HK-2 (cell line): ENCODE measurements at regions not wholly inside any gene's neighbourhood (a gene's known extent, or its start where the extent isn't known, plus 50 kb on each side); places are given as distances from the start of the nearest gene placed in this dataset.

Experiments used
- DNase-seq: peaks from one replicate; pipeline ENCODE4 v3.0.0-alpha.2; 2018; ENCODE audit not compliant: unreplicated experiment

DNA sequence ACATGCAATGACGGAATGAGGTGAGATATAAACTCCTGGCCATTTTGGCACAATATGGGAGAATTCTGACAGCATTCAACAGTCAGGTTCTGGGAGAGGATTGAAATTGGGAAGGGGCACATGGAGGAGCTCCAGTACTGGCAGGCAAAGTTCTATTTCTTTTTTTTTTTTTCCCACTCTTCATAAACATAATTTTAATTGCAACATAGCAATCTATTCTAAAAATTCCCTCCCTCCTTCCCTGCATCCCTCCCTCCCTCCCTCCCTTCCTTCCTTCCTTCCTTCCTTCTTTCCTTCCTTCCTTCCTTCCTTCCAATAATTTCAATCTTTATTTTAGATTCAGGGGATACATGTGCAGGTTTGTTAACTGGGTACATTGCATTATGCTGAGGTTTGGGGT is 93.2 kb downstream of the PTCSC3 start:
- DNase-seq = no peak

DNA sequence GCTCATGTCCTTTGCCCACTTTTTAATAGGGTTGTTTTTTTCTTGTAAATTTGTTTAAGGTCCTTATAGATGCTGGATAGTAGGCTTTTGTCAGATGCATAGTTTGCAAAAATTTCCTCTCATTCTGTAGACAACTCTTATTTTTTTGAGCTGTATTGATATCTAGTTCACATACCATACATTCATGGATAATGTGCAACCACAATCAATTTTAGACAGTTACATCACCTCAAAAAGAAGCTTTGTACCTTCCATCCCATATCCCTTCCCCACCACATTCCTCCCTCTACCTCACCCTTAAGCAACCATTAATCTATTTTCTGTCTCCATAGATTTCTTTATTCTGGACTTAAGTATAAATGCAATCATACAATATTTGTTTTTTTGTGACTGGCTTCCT is 98.4 kb downstream of the PTCSC3 start:
- no peak for DNase-seq

DNA sequence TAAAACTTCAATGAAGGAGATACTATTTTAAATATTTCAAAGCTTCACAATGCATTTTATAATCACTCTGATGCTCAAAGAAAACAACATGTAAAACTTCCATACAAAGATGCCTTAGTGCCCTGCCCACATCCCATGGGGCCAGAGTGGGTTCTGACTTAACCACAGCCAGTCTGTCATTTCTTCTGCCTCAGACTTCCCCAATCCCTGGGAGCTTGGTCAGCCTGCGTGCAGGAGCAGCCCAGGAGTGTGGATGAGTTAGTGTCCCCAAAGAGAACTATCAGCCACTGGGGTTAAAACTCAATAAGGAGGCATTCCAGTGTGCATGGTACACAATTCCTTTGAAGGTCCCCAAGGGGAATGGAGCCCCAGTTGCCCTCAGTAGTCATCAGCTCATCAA is 100.3 kb downstream of the PTCSC3 start:
- DNase-seq = no peak

DNA sequence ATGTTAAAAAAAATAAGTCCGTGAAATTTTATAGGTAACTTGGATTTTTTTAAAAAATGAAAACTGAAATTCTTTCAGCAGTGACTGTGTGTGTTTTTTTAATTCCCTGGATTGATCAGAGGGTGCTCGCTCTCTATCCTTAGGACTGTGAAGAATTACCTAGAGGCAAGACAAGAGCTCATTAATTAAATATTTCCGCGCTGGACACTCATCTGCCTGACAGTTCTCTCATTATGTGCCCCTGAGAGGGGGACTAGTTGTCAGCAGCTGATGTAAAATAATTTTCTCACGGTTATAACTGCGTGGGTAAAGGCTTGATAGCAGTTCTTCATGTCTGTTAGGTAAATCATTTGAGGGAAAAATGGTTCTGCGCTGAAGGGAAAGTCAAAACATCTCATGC is 101.3 kb downstream of the PTCSC3 start:
- DNase-seq = no peak

DNA sequence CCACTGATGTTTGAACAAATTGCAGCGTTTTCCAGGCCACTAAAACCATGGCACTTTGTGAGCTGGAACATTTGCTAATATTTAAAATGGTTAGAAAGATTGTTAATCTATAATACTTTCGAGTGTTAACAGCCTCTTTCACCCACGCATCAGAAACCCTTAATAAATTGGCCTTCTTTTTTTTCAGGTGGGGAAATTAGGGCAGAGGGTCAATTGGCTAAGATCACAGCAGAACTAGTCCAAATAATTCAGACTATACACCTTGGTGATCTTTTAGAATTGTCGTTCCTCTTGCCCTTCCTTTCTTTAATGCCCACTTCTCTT is 105.8 kb downstream of the PTCSC3 start:
- no peak for DNase-seq

DNA sequence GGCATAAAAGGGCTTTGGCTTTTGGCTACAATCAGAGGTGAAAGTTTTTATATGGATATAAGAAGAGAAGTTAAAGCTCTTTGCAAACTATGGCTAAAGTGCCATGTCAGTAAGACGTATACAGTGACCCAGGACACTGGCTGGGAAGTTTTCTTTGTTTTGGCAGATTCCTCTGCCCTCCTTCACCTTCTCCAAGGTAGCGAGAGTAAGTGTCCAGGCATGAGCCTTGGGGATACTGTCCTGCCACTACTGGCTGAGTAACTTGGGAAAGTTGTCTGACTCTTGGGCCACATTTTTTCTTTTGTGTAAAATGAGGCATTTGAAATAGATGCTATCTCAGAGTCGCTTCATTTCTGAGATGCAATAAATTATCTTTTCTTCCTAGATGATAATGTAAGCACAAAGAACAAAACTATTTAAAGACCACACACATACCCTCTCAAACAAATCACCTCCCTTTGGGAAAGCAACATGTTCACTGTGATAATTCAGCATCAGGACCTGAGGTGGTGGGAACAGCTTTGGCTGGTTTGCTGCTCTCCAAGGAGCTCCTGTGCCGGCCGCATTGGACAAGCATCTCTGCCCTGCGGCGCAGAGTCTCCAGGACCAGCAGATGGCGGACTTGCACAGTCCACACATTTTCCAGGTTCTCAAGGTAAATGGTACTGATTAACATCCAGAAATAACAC is 106.3 kb downstream of the PTCSC3 start:
- peak; percentile 63 for DNase-seq

DNA sequence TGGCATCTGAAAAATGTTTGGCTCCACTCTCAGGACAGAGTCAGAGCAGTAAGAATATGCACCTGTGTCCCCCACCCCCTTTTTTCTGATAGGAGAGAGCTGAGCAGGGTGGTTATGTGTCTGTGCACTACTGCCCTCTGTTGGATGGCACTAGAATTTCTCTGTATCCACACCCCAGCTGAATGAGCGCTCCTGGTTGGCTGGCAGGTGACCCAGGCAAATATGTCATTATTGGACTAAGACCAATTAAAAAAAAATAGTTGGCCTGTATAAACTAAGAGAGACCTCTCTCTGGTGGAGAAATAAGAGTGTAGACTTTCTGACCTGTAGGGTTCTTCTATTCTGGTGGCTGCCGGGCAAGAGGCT is 107.0 kb downstream of the PTCSC3 start:
- peak; percentile 27 for DNase-seq

DNA sequence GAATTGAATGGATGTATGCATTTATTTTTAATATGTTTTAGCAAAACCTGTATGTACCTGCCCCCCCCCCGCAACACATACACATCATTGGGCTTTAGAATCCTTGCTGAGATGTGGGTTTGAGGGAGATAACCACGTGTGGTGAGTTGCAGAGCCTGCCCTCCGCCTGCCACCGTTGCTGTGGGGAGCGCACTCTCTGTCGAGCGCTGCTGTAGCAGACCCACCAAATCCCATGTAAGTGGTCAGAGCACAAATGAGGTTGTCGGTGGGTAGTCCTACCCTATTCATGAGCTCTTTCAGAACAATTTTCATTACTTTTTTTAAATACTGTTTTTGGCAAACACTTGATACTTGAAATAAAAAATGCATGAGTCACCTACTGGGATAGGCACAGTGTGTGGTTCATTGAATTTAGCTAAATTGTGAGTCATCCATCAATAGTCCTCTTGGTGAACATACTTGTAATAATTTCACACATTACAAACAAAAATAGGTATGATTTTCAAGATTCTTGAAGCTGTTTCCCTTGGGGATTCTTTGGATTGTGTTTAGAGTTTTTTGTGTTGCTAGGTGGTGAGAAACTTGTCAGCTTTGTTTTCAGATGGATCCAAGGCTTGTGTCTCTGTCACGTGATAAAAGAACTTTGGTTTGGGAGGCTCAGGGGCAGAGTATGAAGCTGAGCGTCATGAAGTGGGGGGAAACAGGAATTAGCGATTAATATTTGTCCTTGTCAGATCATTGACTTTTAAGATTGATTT is 107.6 kb downstream of the PTCSC3 start:
- DNase-seq = no peak

DNA sequence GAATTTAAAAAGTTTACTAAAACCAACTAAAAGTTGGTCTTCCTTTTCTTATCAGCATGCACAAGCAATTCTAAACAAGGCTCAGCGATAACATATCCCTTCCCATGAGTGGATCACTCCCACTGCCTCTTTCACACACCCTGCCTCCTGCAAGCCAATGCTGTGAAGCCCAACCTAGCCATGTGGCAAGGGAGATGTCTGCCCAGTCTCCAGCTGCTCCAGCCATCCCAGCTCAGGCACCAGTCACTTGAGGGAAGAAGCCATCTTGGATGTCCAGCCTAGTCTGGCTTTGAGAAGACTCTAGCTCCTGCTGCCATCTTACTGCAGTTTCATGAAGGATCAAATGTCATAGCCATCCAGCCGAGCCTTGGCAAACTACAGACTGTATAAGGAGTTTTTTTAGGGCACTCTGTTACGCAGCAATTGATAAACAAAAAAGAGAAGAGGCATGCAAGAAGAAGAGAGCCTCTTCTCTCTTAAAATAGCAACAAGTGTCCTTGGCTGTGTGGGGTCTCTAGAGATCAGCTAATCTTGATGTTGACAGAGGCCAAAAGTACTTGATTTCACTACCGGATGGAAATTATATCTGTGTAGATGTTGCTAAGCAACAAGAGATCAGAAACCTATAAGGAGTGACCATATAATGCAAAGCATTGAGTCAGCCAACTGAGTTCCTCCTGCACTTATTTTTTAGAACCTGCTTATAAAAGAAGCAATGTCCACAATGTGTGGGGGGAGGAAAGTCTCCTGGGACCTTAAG is 108.9 kb downstream of the PTCSC3 start:
- DNase-seq = no peak

DNA sequence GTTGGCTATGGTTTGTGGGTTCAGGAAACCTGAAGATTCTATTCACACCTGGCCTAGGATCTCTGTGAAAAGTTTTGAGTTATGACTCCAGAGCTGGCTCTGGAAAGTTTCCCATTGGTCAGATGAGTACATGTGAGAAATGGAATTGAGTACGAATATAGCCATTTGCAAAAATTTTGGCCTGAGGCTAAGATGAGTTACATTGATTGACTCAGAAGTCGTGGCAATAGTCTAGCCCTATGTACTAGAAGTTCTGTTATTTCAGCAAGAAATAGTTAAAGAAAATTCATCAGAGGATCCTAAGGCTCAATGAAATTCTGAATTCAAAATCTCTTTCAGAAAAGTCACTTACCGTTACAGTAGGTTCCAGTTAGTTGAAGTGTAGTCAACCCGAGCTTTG is 109.9 kb downstream of the PTCSC3 start:
- no peak for DNase-seq

DNA sequence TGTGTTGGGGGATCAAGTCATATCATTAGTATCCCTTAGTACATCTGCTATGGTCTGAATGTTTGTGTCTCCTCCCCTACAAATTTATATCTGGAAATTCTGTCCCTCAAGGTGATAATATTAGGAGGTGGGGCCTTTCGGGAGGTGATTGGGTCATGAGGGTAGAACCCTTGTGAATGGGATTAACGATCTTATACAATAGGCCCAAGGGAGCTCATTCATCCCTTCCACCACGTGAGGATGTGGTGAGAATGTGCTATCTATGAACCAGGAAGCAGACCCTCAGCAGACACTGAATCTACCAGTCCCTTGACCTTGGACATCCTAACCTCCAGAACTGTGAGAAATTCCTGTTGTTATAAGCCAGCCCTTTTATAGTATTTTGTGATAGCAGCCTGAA is 110.7 kb downstream of the PTCSC3 start:
- DNase-seq = no peak

DNA sequence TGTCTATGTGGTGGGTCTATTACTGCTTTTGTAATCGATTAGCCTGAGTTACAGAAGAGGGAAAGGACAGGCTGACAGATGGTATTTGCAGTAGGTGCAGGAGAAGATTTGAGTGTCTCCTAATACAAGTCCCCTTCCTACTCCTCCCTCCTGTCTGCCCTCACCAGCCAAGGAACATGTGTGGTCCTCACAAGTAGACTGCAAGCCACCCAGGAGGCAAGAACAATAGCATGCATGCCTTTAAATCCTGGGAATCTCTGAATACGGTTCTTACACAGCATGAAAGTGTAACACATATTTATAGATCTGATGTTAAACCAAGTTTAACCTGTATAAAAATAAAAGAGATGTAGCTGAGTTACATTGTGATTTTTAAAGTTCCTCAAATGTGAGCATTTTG is 117.0 kb downstream of the PTCSC3 start:
- no peak for DNase-seq

DNA sequence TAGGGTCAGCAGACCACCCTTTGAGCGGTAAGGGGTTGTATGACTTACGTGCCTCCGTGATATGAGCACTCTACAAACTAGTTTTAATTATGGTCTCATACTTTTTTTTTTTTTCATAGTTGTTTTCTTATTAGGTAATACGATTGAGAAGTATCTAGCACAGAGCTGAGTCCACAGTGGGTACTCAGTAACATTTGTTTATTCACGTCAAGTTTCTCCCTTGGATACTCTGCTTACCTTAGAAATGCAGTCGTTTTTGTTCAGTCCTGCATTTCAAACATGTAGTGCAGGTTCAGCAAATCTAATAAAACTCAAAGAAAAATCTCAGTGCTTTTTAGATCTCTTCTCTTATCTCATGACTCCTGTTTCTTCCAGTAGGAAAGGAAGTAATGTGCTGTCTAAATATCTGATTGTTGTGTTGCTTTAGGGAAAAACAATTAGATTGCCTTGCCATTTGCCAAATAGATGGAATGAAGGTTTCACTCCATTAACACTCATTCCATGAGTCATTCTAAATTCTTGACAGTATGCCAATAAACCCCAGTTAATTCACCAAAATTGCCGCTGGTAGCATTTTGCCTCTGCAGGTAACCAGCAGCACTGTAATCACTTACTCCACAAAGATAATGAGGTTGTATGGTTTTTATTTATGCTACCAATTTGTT is 118.9 kb downstream of the PTCSC3 start:
- no peak for DNase-seq

DNA sequence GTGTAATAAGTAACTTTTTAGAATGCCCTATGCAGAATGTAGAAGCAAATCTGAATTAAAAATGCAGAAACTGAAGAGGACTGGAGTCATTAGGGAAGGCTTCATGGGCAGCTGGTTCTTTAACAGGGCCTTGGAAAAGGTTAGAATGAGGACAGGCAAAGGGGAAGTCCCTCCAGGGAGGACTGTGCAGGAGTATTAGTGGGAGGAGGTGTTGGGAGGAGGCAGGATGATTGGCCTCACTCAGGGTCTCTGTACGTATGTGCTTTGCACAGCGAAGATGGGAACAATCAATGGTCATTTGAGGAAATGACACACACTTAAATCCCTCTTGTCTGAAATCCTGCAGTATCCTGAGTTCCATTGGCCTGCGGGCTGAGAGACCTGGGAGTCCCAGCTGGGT is 119.7 kb downstream of the PTCSC3 start:
- DNase-seq = no peak

DNA sequence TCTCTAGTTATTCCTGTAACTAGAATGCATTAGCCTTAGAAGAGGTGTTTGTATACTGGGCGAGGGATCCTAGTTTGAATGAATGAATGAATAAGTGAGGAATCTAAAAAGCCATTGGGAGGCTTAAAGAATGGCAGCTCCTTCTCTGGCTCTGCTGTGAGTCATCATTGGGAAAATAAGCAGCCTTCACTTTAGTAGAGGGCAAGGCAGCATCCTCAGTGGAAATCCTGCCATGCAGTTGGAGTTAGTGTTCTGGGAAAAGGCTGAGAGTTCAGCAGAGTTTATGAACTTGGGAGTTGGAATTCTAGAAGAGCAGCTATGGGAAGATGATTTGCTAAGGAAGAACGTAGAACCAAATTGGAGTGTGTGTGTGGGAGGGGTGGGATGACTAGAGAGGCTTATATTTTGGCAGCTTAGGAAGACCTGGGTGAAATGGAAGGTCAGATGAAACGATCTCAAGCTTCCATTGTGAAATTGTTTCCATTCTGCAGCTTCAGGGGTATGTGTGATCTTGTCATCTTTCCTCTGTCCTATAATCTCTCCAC is 120.8 kb downstream of the PTCSC3 start:
- no peak for DNase-seq

DNA sequence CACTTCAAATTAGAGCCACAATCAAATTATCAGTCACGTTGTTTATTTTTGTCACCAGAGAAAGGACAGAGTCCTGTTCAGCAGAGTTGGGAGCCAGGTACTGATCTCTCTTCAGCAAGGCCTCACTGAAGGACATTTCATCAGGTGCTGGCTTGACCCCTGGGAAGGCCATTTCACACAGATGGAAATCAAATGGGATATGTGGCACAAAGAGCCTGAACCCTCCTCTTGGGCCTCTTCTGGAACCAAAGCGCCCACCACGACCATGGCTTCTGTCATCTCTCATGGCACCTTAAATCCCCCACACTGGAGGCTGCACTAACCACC is 121.5 kb downstream of the PTCSC3 start:
- no peak for DNase-seq

DNA sequence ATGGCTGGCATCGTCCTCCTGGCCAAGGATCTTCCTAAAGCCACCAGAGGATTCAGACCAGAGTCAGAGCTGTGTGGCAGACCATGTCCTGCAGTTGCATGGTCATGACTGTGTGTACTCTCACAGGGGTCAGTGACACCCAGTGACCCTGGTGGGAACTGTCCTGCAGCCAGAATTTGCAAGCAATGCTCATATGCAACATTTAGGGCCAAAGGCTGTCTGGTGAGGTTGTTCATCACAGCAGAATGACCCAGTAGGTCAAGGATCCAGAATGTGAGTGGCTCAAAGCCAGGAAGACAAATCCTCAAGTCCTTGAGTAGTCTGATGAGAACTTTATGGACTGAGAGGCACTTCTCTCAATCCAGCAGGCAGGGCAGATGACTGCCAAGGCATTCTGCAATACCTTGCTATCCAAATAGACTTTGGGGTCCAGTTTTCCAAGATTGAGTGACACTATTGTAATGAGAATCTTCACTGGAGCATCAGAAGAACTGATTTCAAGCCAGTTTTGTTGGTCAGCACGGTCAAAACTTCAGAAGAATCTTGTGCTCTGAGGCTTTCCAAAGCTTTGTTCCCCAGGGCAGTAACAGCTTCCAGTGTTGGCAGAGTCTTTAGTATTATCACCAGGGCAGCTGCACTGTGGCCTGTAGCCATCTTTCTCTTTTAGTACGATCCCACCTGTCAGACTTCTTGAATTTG is 122.0 kb downstream of the PTCSC3 start:
- no peak for DNase-seq

DNA sequence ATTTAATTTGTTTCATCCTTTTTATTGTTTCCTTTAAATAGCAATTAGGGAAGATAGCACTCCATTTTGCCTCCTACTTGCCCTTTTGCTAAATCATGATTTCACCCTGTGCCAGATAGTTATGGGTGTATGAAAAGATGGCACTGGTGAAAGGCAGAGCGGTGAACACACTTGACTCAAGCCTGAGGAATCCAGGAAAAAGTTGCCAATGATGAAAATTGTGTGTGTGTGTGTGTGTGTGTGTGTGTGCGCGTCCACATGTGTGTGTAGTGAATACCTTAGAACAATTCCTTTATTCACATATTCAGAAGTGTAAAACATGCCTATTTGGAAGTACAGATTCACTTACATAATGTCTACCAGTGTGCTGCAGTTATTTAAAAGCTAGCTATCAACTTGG is 123.8 kb downstream of the PTCSC3 start:
- DNase-seq = no peak

DNA sequence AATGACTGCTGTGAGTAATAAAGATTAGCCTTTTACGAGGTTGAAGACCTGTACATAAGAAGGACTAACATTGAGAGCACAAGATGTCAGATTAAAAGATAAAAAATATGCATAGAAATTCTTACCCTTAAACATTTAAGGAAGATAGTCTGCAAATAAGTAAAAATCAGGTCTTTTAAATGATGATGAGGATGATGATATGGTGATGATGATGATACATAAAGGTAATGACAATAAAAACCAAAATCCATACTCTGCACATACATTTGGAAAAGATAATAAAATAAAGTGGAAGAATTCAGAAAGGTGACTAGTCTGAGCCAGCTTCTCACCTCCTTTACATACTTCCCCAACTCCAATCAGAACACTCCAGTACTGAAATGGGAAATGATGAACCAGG is 124.5 kb downstream of the PTCSC3 start:
- DNase-seq = no peak

DNA sequence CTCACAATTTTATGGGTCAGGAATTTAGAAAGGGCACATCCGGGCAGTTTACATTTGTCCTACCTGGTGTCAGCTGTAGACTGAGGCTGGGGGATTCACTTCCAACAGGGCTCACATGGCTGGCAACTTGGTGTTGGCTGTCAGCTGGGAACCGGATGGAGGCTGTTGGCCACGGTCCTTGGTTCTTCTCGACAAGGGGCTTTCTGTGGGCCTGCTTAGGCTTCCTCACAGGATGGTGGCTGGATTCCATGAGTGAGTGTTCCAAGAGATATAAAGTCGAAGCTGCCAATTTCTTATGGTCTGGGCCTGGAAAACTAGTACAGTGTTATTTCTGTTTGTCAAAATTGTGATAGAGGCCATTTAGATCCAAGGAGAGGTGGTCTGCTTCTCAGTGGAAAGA is 127.9 kb downstream of the PTCSC3 start:
- no peak for DNase-seq

DNA sequence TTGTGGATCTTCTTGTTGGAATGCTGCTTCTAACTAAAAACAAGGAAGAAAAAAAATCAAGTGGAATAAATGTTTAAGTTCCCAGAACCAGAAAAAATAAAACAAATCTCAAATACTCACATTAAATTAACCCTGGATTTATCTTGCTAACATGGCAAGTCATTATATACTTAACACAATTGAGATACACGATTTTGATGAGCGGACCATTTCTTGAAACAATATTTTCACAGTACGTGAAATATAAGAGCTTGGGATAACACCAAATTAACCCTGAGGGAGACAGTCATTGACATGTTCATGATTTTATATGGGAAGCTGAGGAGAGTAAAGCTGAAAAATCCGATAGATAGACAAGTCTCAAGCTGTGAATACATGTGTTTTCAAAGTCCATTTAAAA is 128.6 kb downstream of the PTCSC3 start:
- no peak for DNase-seq

DNA sequence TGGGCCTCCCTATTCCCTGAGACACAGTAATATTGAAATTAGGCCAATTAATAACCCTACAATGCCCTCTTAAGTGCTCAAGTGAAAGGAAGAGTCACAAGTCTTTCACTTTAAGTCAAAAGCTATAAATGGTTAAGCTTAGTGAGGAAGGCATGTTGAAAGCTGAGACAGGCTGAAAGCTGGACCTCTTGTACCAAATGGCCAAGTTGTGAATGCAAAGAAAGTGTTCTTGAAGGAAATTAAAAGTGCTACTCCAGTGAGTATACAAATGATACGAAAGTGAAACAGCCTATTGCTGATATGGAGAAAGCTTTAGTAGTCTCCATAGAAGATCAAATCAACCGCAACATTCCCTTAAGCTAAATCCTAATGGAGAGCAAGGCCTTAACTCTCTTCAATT is 140.8 kb downstream of the PTCSC3 start:
- DNase-seq = no peak
